B cell (primary cell): ENCODE measurements at regions not wholly inside any gene's neighbourhood (a gene's known extent, or its start where the extent isn't known, plus 50 kb on each side); places are given as distances from the start of the nearest gene placed in this dataset.

ENCODE experiments used
- ATAC-seq: fragments of 200-7000 bp; cut with Tn5 transposase; one replicate; pipeline ENCODE4 v1.10.0; 2021; ENCODE audit warnings: low read depth, mild to moderate bottlenecking, moderate number of reproducible peaks, moderate library complexity
- CTCF ChIA-PET: fragments of 350-600 bp; sonication (Branson Sonifier 250); formaldehyde crosslinking; loops from one replicate; lab custom pipeline; 2021; ENCODE audit warnings: antibody characterized with exemption, inconsistent platforms; lab: Charles Lee
- POLR2A ChIA-PET: fragments of 350-600 bp; sonication (Branson Sonifier 250); formaldehyde crosslinking; loops from one replicate; lab custom pipeline; 2021; ENCODE audit warnings: antibody characterized with exemption; lab: Charles Lee
- DNase-seq: peaks from one replicate; pipeline ENCODE4 v3.0.0; 2013
- H2AFZ ChIP-seq: 2 replicates; pipeline ENCODE4 v1.6.1; 2012; ENCODE audit warnings: mild to moderate bottlenecking, low read depth, low read length; ENCODE audit not compliant: insufficient read depth, poor library complexity, severe bottlenecking
- H3K27ac ChIP-seq, 2 donors: 1 replicate in 1 of 2; 2 replicates in 1 of 2; pipeline ENCODE4 v1.5.1; 2012 to 2013; ENCODE audit warnings: low read length in 2 of 2, mild to moderate bottlenecking in 2 of 2, moderate library complexity in 1 of 2
- H3K27me3 ChIP-seq, 4 experiments: fragments of 200-600 bp in 1 of 4; sonication (generic) in 1 of 4; replicated peaks in 1 of 4; 1 replicate in 2 of 4; 2 replicates in 2 of 4; pipeline versions ENCODE4 v1.6.1 to v1.7.0; 2013 to 2016; ENCODE audit warnings: low read length in 3 of 4, mild to moderate bottlenecking in 2 of 4, mixed read lengths in 1 of 4, moderate library complexity in 1 of 4; ENCODE audit not compliant: insufficient read depth in 4 of 4, control insufficient read depth in 3 of 4; ENCODE audit errors: control extremely low read depth in 1 of 4
- H3K36me3 ChIP-seq, 2 experiments: replicated peaks in 1 of 2; 1 replicate in 1 of 2; 2 replicates in 1 of 2; pipeline versions ENCODE4 v1.6.1 to v1.7.1; 2013; ENCODE audit warnings: low read length in 1 of 2; ENCODE audit not compliant: insufficient read depth in 2 of 2, control insufficient read depth in 1 of 2; ENCODE audit errors: control extremely low read depth in 1 of 2, extremely low read depth in 1 of 2
- H3K4me1 ChIP-seq, 2 donors: fragments of 200-600 bp in 1 of 2; sonication (generic) in 1 of 2; 1 replicate in 1 of 2; 2 replicates in 1 of 2; pipeline versions ENCODE4 v1.5.1 to v1.6.1; 2013 to 2017; ENCODE audit warnings: low read length in 2 of 2; ENCODE audit not compliant: control insufficient read depth in 2 of 2, insufficient read depth in 2 of 2
- H3K4me2 ChIP-seq: replicated peaks from 2 replicates; pipeline ENCODE3; 2012; ENCODE audit warnings: mild to moderate bottlenecking, low read depth, low read length; ENCODE audit not compliant: poor library complexity, severe bottlenecking
- H3K4me3 ChIP-seq, 5 experiments: fragments of 200-600 bp in 1 of 5; sonication (generic) in 1 of 5; 1 replicate in 3 of 5; 2 replicates in 2 of 5; pipeline versions ENCODE4 v1.5.1 to v1.7.0; 2011 to 2016; ENCODE audit warnings: low read length in 4 of 5, mild to moderate bottlenecking in 4 of 5, low read depth in 2 of 5, control low read depth in 1 of 5, moderate library complexity in 1 of 5; ENCODE audit not compliant: insufficient read depth in 1 of 5; ENCODE audit errors: control extremely low read depth in 1 of 5, extremely low read depth in 1 of 5
- H3K79me2 ChIP-seq: fragments of 200-600 bp; sonication (generic); one replicate; pipeline ENCODE4 v1.6.0; 2016; ENCODE audit warnings: low read length; ENCODE audit not compliant: control insufficient read depth, insufficient read depth
- H3K9ac ChIP-seq: fragments of 200-600 bp; sonication (generic); 2 replicates; pipeline ENCODE4 v1.6.1; 2017; ENCODE audit warnings: mild to moderate bottlenecking, low read length, moderate library complexity
- H3K9me3 ChIP-seq, 3 donors: one replicate each; pipeline versions ENCODE4 v1.6.1 to v1.7.1; 2013; ENCODE audit warnings: low read length in 2 of 3; ENCODE audit not compliant: control insufficient read depth in 2 of 3, insufficient read depth in 1 of 3; ENCODE audit errors: control extremely low read depth in 1 of 3
- H4K20me1 ChIP-seq: 2 replicates; pipeline ENCODE4 v1.6.0; 2012; ENCODE audit warnings: mild to moderate bottlenecking, low read length; ENCODE audit not compliant: insufficient read depth, control insufficient read depth, poor library complexity, severe bottlenecking
- H3K27ac Mint-ChIP-seq: one replicate; pipeline ENCODE4 v1.8.0; 2021; ENCODE audit warnings: mixed read lengths
- H3K27me3 Mint-ChIP-seq: one replicate; pipeline ENCODE4 v1.8.0; 2021; ENCODE audit warnings: mixed read lengths
- H3K4me1 Mint-ChIP-seq: one replicate; pipeline ENCODE4 v1.8.0; 2021; ENCODE audit warnings: mixed read lengths
- H3K4me3 Mint-ChIP-seq: one replicate; pipeline ENCODE4 v1.8.0; 2021; ENCODE audit warnings: mixed read lengths
- H3K9me3 Mint-ChIP-seq: one replicate; pipeline ENCODE4 v1.8.0; 2022; ENCODE audit warnings: mixed read lengths; ENCODE audit not compliant: insufficient read depth
- CTCF ChIP-seq: fragments of 200-600 bp; IDR thresholded peaks from one replicate; pipeline ENCODE4 v1.8.0; 2022; ENCODE audit warnings: antibody characterized with exemption, mild to moderate bottlenecking
- EZH2 ChIP-seq: IDR thresholded peaks from 2 replicates; pipeline ENCODE4 v1.6.1; 2012; ENCODE audit warnings: borderline replicate concordance, low read depth, mild to moderate bottlenecking, moderate library complexity, low read length; ENCODE audit not compliant: insufficient read depth, poor library complexity, severe bottlenecking
- WGBS: methylation state at CpG from one replicate; pipeline ENCODE4 v1.1.5; 2013; ENCODE audit warnings: missing lambda C conversion rate; ENCODE audit not compliant: insufficient coverage; 5-methylcytosine and 5-hydroxymethylcytosine counted together
- intact Hi-C: fragments of 100-400 bp; cut with micrococcal nuclease; formaldehyde crosslinking; loops from one replicate; pipeline ENCODE4 v1.10.0; 2022

GRCh38 chr1:60920561-60920960 lies 161.8 kb upstream of the NFIA start:
- no peaks in the 10 kb centered on the region for H3K36me3 ChIP-seq
- no peak overlapping the region for H2AFZ ChIP-seq
- no peak for ATAC-seq
- no peaks in the 10 kb centered on the region for H3K4me1 Mint-ChIP-seq
- no peaks in the 10 kb centered on the region for H3K9me3 ChIP-seq
- H3K27ac Mint-ChIP-seq: no peak overlapping the region
- H3K27me3 Mint-ChIP-seq: no peaks in the 10 kb centered on the region
- no peaks in the 10 kb centered on the region for H3K27me3 ChIP-seq
- CTCF ChIA-PET: interaction anchor here (0.6 kb wide), 1 partner anchor 59 kb away, joined by 4 read pairs; no protein-coding TSS in a partner anchor
- H3K4me3 ChIP-seq: no peak overlapping the region
- POLR2A ChIA-PET: no interaction called here
- H3K9me3 Mint-ChIP-seq: no peaks in the 10 kb centered on the region
- TF ChIP-seq CTCF (no peak), EZH2 (no peak)
- H3K4me2 ChIP-seq: no peak overlapping the region
- no peak for DNase-seq
- WGBS: 88% methylated on average over 1 of the region's 2 CpGs
- no peaks in the 10 kb centered on the region for H3K4me1 ChIP-seq
- H4K20me1 ChIP-seq: no peaks in the 10 kb centered on the region
- H3K27ac ChIP-seq: no peak overlapping the region
- no peak overlapping the region for H3K9ac ChIP-seq
- H3K79me2 ChIP-seq: no peaks in the 10 kb centered on the region
- intact Hi-C loops: no loop called here
- no peak overlapping the region for H3K4me3 Mint-ChIP-seq

- POLR2A ChIA-PET: no interaction called here
Measured at GRCh38 chr1:60918867-60919266, 163.5 kb upstream of the NFIA start.

More at GRCh38 chr1:60918867-60919266, 163.5 kb upstream of the NFIA start:
- WGBS: no CpG with 5 or more reads among the region's 1 CpG
- Mint-ChIP-seq H3K4me1 (no peaks in the 10 kb centered on the region), H3K9me3 (no peaks in the 10 kb centered on the region), H3K4me3 (no peak overlapping the region), H3K27ac (no peak overlapping the region), H3K27me3 (no peaks in the 10 kb centered on the region)
- Histone ChIP-seq H3K4me2 (no peak overlapping the region), H4K20me1 (no peaks in the 10 kb centered on the region), H3K4me3 (no peak overlapping the region), H3K9me3 (no peaks in the 10 kb centered on the region), H3K4me1 (no peaks in the 10 kb centered on the region), H3K36me3 (no peaks in the 10 kb centered on the region), H3K9ac (no peak overlapping the region), H3K27me3 (no peaks in the 10 kb centered on the region), H3K79me2 (no peaks in the 10 kb centered on the region), H3K27ac (no peak overlapping the region), H2AFZ (no peak overlapping the region)
- no peak for DNase-seq
- CTCF ChIA-PET: no interaction called here
- intact Hi-C loops: no loop called here
- ATAC-seq: no peak
- TF ChIP-seq CTCF (no peak), EZH2 (no peak)
